ENCODE measurements at regions not wholly inside any gene's neighbourhood (a gene's known extent, or its start where the extent isn't known, plus 50 kb on each side); places are given as distances from the start of the nearest gene placed in this dataset.

DNA sequence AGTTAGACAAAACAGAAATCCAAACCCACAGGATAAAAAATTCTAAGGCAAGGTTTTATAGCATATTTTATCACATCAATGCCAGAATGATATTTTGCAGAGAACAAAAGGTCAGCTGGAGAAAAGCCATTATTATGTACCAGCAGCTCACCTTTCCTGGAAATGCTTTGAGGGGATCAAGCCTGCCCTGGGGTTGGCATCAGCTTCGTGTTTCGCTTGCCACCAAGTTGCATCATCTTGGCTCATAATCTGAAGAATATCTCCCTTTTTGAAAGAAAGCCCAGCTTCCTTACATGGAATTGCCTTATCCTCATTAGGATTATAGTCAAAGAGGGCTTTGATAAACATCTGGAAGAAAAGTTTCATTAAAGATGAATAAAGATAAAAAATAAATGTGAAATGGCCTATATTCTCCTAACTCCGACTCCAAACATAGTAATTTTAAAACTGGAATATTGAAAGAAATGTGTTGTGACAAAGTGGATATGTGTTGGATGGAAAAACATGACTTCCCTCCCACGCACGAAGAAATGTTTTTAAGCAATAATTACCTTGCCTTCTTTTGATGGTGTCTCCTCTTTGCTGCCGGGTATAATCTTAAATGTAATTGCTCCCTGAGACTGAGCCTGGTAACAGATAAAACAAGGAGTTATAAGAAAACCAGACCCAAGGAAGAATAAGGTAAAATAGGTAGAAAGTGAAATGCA lies 121.3 kb upstream of the ODAD2 start:
- DNase-seq (ENCODE audit: low spot score): no peak
- TF ChIP-seq, protein P1, sequence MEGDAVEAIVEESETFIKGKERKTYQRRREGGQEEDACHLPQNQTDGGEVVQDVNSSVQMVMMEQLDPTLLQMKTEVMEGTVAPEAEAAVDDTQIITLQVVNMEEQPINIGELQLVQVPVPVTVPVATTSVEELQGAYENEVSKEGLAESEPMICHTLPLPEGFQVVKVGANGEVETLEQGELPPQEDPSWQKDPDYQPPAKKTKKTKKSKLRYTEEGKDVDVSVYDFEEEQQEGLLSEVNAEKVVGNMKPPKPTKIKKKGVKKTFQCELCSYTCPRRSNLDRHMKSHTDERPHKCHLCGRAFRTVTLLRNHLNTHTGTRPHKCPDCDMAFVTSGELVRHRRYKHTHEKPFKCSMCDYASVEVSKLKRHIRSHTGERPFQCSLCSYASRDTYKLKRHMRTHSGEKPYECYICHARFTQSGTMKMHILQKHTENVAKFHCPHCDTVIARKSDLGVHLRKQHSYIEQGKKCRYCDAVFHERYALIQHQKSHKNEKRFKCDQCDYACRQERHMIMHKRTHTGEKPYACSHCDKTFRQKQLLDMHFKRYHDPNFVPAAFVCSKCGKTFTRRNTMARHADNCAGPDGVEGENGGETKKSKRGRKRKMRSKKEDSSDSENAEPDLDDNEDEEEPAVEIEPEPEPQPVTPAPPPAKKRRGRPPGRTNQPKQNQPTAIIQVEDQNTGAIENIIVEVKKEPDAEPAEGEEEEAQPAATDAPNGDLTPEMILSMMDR (IDR thresholded peaks at IDR 0.05): no peak
- peak; percentile 89 for ATAC-seq (ENCODE audit: low FRiP score)

GRCh38 chr10:28118985-28119628 lies 120.2 kb upstream of the ODAD2 start:
- TF ChIP-seq, protein P1 (IDR thresholded peaks at IDR 0.05): no peak
- ATAC-seq (ENCODE audit: low FRiP score) (peak; percentile 41), DNase-seq (ENCODE audit: low spot score) (no peak)

DNA sequence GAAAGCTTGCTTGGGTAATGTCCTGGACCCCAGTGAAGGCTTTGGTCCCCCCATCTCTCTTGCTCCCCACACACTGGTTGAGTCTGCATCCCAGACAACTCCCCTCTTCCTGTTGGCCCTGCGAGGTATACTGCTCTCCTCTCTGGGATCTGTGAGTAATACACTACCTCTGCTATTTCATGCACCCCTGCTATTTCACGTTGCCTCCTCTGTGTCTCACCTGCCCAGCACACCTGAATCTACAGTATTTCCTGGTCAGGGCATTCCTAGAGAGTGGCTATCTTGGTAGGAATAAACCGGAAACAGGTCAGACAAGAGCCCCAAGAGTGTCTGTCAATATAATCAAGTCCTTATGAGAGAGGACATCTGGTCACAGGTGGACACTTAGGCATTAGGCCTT lies 114.3 kb upstream of the ODAD2 start:
- DNase-seq (ENCODE audit: low spot score) (no peak), ATAC-seq (ENCODE audit: low FRiP score) (no peak)
- TF ChIP-seq, protein P1 (IDR thresholded peaks at IDR 0.05): no peak

DNA sequence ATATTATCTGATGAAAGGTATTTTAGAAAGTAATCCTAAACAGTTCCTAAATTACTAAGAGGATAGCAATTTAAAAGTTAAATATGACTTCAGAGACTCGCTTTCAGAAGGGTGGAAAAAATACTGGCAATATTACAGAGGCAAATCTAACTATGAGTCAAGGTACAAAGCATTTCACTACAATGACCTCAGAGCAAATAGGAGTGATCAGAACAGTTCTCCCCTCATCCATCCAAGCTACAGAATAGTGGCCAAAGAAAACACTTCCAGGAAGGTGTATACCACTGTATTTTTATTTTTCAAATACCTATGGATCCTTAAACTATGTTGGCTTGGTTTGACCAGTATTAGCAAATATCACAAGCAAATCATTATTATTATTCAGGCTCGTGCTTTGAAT lies 112.8 kb upstream of the ODAD2 start:
- TF ChIP-seq, protein P1 (IDR thresholded peaks at IDR 0.05): no peak
- DNase-seq (ENCODE audit: low spot score): no peak
- peak; percentile 68 for ATAC-seq (ENCODE audit: low FRiP score)

- DNase-seq (ENCODE audit: low spot score) (no peak), ATAC-seq (ENCODE audit: low FRiP score) (no peak)
- TF ChIP-seq, protein P1 (IDR thresholded peaks at IDR 0.05): no peak
Measured at GRCh38 chr10:28105561-28105960, 106.7 kb upstream of the ODAD2 start.

DNA sequence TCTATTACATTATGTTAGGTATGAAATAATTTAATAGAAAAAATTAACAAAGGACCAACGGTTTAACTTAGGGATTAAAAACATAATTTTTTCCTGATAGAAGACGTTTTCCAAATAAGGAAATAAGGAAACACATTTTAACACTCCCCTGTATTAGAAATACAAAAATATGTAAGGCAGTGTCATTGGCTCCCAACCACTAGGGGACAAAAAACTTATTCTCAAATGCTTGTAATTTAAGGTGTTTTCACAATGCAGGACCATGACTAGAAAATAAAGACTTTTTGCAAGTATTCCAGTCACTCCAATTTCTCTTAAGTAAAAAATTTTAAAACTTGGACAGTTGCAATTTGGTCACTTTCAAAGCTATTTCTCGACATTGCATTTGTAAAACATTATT lies 98.8 kb upstream of the ODAD2 start:
- DNase-seq (ENCODE audit: low spot score): no peak
- TF ChIP-seq, protein P1 (IDR thresholded peaks at IDR 0.05): no peak
- no peak for ATAC-seq (ENCODE audit: low FRiP score)
